ENCODE measurements at regions not wholly inside any gene's neighbourhood (a gene's known extent, or its start where the extent isn't known, plus 50 kb on each side); places are given as distances from the start of the nearest gene placed in this dataset.

DNA sequence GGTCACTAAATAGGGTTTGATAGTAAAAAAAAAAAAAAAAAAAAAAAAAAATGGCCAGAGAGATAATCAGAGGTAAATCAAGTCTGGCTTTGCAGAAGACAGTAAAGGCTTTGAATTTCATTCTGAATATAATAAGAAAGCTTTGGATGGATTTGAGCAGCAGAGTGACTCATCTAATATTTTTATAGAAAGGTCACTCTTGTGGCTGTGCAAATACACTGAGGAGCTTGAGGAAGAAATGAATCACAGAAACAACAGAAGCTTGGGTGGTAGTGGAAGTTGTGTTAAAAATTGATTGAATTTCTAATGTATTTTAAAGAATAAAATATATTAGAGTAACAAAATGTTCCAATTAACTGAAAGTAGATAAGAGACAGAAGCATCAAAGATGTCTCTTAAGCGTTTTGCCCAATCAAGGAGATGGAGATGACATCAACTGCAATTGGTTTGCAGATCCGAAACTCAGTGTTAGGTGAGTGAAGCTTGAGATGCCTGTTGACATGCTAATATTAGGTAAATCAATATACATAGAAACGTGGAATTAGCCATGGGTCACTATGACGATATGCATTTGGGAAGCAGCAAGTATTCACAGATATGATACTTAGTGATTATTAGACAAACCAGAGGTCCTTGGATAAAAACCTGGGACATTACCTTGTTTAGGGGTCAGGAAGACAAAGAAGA lies 280.5 kb downstream of the GPM6A start:
- no peaks in the 10 kb centered on the region for H3K36me3 ChIP-seq (ENCODE audit: insufficient read depth)
- no peak overlapping the region for H3K4me3 Mint-ChIP-seq
- H3K27me3 Mint-ChIP-seq (ENCODE audit: insufficient read depth, low read depth, poor library complexity) = no peaks in the 10 kb centered on the region
- H4K20me1 ChIP-seq (replicated peaks; ENCODE audit: insufficient read depth) = no peaks in the 10 kb centered on the region
- H3K27me3 ChIP-seq (ENCODE audit: insufficient read depth) = no peaks in the 10 kb centered on the region
- no peak overlapping the region for H3K4me2 ChIP-seq
- no peak overlapping the region for H3K27ac Mint-ChIP-seq
- no peak for TF ChIP-seq POLR2AphosphoS5 (IDR thresholded peaks at IDR 0.05; ENCODE audit: low read depth)
- no peak for TF ChIP-seq EZH2 (IDR thresholded peaks at IDR 0.05; ENCODE audit: low read depth, unreplicated experiment)
- TF ChIP-seq NANOG (IDR thresholded peaks at IDR 0.05; ENCODE audit: borderline replicate concordance) = no peak
- TF ChIP-seq, protein P1, sequence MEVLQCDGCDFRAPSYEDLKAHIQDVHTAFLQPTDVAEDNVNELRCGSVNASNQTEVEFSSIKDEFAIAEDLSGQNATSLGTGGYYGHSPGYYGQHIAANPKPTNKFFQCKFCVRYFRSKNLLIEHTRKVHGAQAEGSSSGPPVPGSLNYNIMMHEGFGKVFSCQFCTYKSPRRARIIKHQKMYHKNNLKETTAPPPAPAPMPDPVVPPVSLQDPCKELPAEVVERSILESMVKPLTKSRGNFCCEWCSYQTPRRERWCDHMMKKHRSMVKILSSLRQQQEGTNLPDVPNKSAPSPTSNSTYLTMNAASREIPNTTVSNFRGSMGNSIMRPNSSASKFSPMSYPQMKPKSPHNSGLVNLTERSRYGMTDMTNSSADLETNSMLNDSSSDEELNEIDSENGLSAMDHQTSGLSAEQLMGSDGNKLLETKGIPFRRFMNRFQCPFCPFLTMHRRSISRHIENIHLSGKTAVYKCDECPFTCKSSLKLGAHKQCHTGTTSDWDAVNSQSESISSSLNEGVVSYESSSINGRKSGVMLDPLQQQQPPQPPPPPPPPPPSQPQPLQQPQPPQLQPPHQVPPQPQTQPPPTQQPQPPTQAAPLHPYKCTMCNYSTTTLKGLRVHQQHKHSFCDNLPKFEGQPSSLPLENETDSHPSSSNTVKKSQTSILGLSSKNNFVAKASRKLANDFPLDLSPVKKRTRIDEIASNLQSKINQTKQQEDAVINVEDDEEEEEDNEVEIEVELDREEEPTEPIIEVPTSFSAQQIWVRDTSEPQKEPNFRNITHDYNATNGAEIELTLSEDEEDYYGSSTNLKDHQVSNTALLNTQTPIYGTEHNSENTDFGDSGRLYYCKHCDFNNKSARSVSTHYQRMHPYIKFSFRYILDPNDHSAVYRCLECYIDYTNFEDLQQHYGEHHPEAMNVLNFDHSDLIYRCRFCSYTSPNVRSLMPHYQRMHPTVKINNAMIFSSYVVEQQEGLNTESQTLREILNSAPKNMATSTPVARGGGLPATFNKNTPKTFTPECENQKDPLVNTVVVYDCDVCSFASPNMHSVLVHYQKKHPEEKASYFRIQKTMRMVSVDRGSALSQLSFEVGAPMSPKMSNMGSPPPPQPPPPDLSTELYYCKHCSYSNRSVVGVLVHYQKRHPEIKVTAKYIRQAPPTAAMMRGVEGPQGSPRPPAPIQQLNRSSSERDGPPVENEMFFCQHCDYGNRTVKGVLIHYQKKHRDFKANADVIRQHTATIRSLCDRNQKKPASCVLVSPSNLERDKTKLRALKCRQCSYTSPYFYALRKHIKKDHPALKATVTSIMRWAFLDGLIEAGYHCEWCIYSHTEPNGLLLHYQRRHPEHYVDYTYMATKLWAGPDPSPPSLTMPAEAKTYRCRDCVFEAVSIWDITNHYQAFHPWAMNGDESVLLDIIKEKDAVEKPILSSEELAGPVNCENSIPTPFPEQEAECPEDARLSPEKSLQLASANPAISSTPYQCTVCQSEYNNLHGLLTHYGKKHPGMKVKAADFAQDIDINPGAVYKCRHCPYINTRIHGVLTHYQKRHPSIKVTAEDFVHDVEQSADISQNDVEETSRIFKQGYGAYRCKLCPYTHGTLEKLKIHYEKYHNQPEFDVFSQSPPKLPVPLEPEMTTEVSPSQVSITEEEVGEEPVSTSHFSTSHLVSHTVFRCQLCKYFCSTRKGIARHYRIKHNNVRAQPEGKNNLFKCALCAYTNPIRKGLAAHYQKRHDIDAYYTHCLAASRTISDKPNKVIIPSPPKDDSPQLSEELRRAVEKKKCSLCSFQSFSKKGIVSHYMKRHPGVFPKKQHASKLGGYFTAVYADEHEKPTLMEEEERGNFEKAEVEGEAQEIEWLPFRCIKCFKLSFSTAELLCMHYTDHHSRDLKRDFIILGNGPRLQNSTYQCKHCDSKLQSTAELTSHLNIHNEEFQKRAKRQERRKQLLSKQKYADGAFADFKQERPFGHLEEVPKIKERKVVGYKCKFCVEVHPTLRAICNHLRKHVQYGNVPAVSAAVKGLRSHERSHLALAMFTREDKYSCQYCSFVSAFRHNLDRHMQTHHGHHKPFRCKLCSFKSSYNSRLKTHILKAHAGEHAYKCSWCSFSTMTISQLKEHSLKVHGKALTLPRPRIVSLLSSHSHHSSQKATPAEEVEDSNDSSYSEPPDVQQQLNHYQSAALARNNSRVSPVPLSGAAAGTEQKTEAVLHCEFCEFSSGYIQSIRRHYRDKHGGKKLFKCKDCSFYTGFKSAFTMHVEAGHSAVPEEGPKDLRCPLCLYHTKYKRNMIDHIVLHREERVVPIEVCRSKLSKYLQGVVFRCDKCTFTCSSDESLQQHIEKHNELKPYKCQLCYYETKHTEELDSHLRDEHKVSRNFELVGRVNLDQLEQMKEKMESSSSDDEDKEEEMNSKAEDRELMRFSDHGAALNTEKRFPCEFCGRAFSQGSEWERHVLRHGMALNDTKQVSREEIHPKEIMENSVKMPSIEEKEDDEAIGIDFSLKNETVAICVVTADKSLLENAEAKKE (CRISPR knock-in tag; IDR thresholded peaks at IDR 0.05) = no peak
- no peak for TF ChIP-seq STAT1 (IDR thresholded peaks at IDR 0.05; ENCODE audit: unreplicated experiment)
- no peak for TF ChIP-seq EZH2phosphoT487 (IDR thresholded peaks at IDR 0.05; ENCODE audit: unreplicated experiment)
- TF ChIP-seq, protein P2, sequence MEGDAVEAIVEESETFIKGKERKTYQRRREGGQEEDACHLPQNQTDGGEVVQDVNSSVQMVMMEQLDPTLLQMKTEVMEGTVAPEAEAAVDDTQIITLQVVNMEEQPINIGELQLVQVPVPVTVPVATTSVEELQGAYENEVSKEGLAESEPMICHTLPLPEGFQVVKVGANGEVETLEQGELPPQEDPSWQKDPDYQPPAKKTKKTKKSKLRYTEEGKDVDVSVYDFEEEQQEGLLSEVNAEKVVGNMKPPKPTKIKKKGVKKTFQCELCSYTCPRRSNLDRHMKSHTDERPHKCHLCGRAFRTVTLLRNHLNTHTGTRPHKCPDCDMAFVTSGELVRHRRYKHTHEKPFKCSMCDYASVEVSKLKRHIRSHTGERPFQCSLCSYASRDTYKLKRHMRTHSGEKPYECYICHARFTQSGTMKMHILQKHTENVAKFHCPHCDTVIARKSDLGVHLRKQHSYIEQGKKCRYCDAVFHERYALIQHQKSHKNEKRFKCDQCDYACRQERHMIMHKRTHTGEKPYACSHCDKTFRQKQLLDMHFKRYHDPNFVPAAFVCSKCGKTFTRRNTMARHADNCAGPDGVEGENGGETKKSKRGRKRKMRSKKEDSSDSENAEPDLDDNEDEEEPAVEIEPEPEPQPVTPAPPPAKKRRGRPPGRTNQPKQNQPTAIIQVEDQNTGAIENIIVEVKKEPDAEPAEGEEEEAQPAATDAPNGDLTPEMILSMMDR (conservative IDR thresholded peaks at IDR 0.05; ENCODE audit: low read depth in 2 of 2) = no peak
- no peak for TF ChIP-seq ZNF331 (CRISPR knock-in tag; IDR thresholded peaks at IDR 0.05; ENCODE audit: low read depth)
- no peak for TF ChIP-seq ZNF114 (CRISPR knock-in tag; IDR thresholded peaks at IDR 0.05)
- no peaks in the 10 kb centered on the region for H3K79me2 ChIP-seq (replicated peaks; ENCODE audit: insufficient read depth)
- no peak overlapping the region for H2AFZ ChIP-seq
- H3K27ac ChIP-seq (ENCODE audit: low read depth) = no peak overlapping the region
- H3F3A ChIP-seq (replicated peaks; ENCODE audit: low read depth) = no peaks in the 10 kb centered on the region
- H3K36me3 Mint-ChIP-seq (ENCODE audit: low read depth) = peaks cover 9% of the 10 kb centered on the region; the same call in 2 of the 3 replicates
- ATAC-seq (no peak), DNase-seq (ENCODE audit: low spot score) (no peak)
- H3K4me3 ChIP-seq = no peak overlapping the region
- H3K9me2 ChIP-seq (ENCODE audit: insufficient read depth) = no peaks in the 10 kb centered on the region
- H3K4me1 ChIP-seq (ENCODE audit: insufficient read depth) = no peaks in the 10 kb centered on the region
- H3K4me1 Mint-ChIP-seq = no peaks in the 10 kb centered on the region
- peaks cover 16% of the 10 kb centered on the region; the same call in 2 of the 3 replicates for H3K9me3 Mint-ChIP-seq

Data from GM23338 (cell line).